ENCODE measurements at regions not wholly inside any gene's neighbourhood (a gene's known extent, or its start where the extent isn't known, plus 50 kb on each side); places are given as distances from the start of the nearest gene placed in this dataset.

DNA sequence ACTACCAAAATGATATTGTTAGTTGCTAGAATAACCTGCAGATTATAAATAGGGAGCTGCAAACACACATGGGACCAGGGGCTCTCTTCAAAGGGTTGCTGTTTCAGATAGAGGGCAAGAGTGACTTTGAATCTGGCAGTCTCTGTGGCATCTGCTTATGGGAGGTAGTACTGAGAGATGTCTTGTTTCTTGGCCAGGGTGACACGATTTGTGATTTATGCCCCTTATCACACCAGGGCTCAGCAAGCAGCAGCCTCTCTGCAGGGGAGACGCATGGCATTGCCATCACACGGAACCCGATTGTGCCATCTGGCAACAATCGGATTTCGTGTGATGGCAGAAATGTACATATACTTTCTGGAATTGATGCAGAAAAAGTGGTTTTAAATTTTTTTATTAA, 615.6 kb downstream of the ZNF608 start:
- TF ChIP-seq EZH2phosphoT487 (IDR thresholded peaks at IDR 0.05; ENCODE audit: insufficient read depth, low read depth) (no peak), EZH2 (IDR thresholded peaks at IDR 0.05; ENCODE audit: insufficient read depth, poor library complexity, severe bottlenecking) (no peak)
